GM23248 (cell line): ENCODE measurements at regions not wholly inside any gene's neighbourhood (a gene's known extent, or its start where the extent isn't known, plus 50 kb on each side); places are given as distances from the start of the nearest gene placed in this dataset.

Experiments used
- DNase-seq: peaks from one replicate; pipeline ENCODE4 v3.0.0-alpha.2; 2015
- H2AFZ ChIP-seq: fragments of 200-600 bp; sonication (generic); 2 replicates; pipeline ENCODE4 v1.6.1; 2016; ENCODE audit warnings: antibody characterized with exemption
- H3F3A ChIP-seq: fragments of 200-600 bp; sonication (generic); 2 replicates; pipeline ENCODE4 v1.6.1; 2016; ENCODE audit warnings: mild to moderate bottlenecking, antibody characterized with exemption, mixed run types; ENCODE audit not compliant: insufficient read depth
- H3K27ac ChIP-seq: fragments of 200-600 bp; sonication (generic); 2 replicates; pipeline ENCODE4 v1.5.1; 2016; ENCODE audit warnings: mild to moderate bottlenecking
- H3K27me3 ChIP-seq: fragments of 200-600 bp; sonication (generic); replicated peaks from 2 replicates; pipeline ENCODE4 v1.6.1; 2016; ENCODE audit warnings: mild to moderate bottlenecking; ENCODE audit not compliant: insufficient read depth
- H3K36me3 ChIP-seq: fragments of 200-600 bp; sonication (generic); 2 replicates; pipeline ENCODE4 v1.6.1; 2016; ENCODE audit warnings: low read depth, mild to moderate bottlenecking
- H3K4me1 ChIP-seq: fragments of 200-600 bp; sonication (generic); 2 replicates; pipeline ENCODE4 v1.6.1; 2016; ENCODE audit warnings: mild to moderate bottlenecking; ENCODE audit not compliant: insufficient read depth
- H3K4me2 ChIP-seq: fragments of 200-600 bp; sonication (generic); one replicate; pipeline ENCODE4 v1.6.1; 2016; ENCODE audit warnings: mild to moderate bottlenecking; ENCODE audit not compliant: unreplicated experiment
- H3K4me3 ChIP-seq: fragments of 200-600 bp; sonication (generic); 2 replicates; pipeline ENCODE4 v1.5.1; 2016; ENCODE audit warnings: mild to moderate bottlenecking
- H3K79me2 ChIP-seq: fragments of 200-600 bp; sonication (generic); 2 replicates; pipeline ENCODE4 v1.6.1; 2016; ENCODE audit warnings: mild to moderate bottlenecking; ENCODE audit not compliant: insufficient read depth
- H3K9ac ChIP-seq: fragments of 200-600 bp; sonication (generic); 2 replicates; pipeline ENCODE4 v1.6.1; 2016; ENCODE audit warnings: mild to moderate bottlenecking
- H3K9me2 ChIP-seq: fragments of 200-600 bp; sonication (generic); 2 replicates; pipeline ENCODE4 v1.6.1; 2016; ENCODE audit warnings: mixed run types, mild to moderate bottlenecking, moderate library complexity; ENCODE audit not compliant: insufficient read depth
- H3K9me3 ChIP-seq: fragments of 200-600 bp; sonication (generic); one replicate; pipeline ENCODE4 v1.6.1; 2017; ENCODE audit warnings: low read depth
- H4K20me1 ChIP-seq: fragments of 200-600 bp; sonication (generic); 2 replicates; pipeline ENCODE4 v1.6.0; 2016; ENCODE audit not compliant: insufficient read depth
- EZH2 ChIP-seq: fragments of 200-600 bp; sonication (generic); IDR thresholded peaks from 2 replicates; pipeline ENCODE4 v1.6.1; 2018; ENCODE audit warnings: antibody characterized with exemption, mild to moderate bottlenecking; ENCODE audit not compliant: insufficient read depth, poor library complexity, severe bottlenecking
- EZH2phosphoT487 ChIP-seq: fragments of 200-600 bp; sonication (generic); IDR thresholded peaks from 2 replicates; pipeline ENCODE4 v1.6.1; 2018; ENCODE audit warnings: antibody characterized with exemption, moderate library complexity, mild to moderate bottlenecking, low read depth; ENCODE audit not compliant: insufficient read depth
- WGBS, 2 experiments: methylation state at CpG; one replicate each; pipeline ENCODE4 v1.1.6; 2015 to 2017; ENCODE audit warnings: low lambda C conversion rate in 2 of 2, low coverage in 1 of 2; ENCODE audit errors: missing lambda C conversion rate in 2 of 2; 5-methylcytosine and 5-hydroxymethylcytosine counted together
- in situ Hi-C: fragments of 300-500 bp; cut with MboI; formaldehyde crosslinking; loops from 2 replicates; pipeline ENCODE4 v1.15.0; 2020

DNA sequence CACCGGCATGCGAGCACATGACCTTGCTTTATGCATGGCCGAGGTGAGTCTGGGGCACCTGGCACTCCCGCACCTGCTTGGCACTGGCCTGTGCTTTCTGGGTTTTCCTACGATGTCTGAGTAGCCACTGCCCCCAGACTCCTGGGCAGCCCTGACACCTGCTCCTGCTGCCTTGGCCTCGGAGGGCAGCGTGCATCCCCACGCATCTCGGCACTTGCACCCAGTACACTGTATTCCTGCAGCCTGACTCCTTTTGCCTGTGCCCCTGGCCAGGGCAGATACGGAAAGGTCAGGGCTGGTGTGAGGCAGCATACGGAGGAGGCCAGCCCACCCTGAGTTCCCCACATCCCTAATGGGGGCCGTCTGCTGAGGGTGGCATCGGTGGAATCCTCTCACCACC, 340.6 kb downstream of the TEX29 start:
- Histone ChIP-seq H3K9me2 (no peaks in the 10 kb centered on the region), H4K20me1 (no peaks in the 10 kb centered on the region), H2AFZ (no peak overlapping the region), H3K9ac (no peak overlapping the region), H3K79me2 (no peaks in the 10 kb centered on the region), H3K4me3 (no peak overlapping the region), H3F3A (no peaks in the 10 kb centered on the region), H3K9me3 (no peaks in the 10 kb centered on the region), H3K4me1 (no peaks in the 10 kb centered on the region), H3K36me3 (no peaks in the 10 kb centered on the region), H3K27me3 (no peaks in the 10 kb centered on the region), H3K27ac (no peak overlapping the region), H3K4me2 (no peak overlapping the region)
- no peak for DNase-seq
- WGBS, 2 experiments: 47 to 62% methylated on average over 13 of the region's 13 CpGs
- TF ChIP-seq EZH2phosphoT487 (no peak), EZH2 (no peak)
- in situ Hi-C loops: no loop called here

DNA sequence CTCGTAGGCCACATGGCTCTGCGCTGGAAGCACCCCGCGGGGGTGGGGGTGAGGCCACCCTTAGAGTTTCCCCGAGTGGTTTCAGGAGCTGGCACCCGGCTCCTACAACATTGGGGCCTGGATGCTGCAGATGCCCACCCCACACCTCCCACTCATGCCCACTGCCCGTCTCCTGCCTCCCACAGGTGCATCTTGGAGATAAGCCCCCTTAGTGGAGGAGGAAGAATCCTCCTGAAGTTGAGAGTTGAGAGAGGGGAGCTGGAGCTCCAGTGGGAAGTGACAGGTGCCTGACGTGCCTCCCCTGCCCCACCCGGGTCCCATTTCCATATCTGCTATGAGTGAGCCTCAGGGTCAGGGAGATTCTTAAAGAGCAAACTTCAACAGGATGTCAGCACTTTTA, 341.3 kb downstream of the TEX29 start:
- Histone ChIP-seq H4K20me1 (no peaks in the 10 kb centered on the region), H3K9ac (no peak overlapping the region), H3K36me3 (no peaks in the 10 kb centered on the region), H3K27ac (no peak overlapping the region), H3K9me2 (no peaks in the 10 kb centered on the region), H3K9me3 (no peaks in the 10 kb centered on the region), H3K79me2 (no peaks in the 10 kb centered on the region), H3K4me2 (no peak overlapping the region), H2AFZ (no peak overlapping the region), H3F3A (no peaks in the 10 kb centered on the region), H3K4me3 (no peak overlapping the region), H3K27me3 (no peaks in the 10 kb centered on the region), H3K4me1 (no peaks in the 10 kb centered on the region)
- WGBS, 2 experiments: 44 to 52% methylated on average over 8 to 9 of the region's 9 CpGs
- no peak for DNase-seq
- TF ChIP-seq EZH2 (no peak), EZH2phosphoT487 (no peak)
- in situ Hi-C loops: no loop called here

DNA sequence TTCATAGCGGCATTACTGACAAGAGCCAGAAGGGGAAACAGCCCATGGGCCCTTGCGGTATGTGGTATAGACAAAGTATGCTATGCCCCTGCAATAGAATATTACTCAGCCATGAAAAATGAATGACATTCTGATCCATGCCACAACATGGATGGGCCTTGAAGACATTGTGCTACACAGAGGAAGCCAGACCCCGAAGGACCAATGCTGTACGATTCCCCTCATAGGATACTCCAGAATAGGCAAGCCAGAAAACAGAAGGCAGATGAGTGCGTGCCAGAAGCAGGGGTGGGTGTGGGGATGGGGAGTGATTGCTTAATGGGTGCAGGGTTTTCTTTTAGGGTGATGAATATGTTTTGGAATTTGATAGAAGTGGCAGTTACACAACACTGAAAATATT, 342.0 kb downstream of the TEX29 start:
- Histone ChIP-seq H3K36me3 (no peaks in the 10 kb centered on the region), H3K9me3 (no peaks in the 10 kb centered on the region), H3K4me1 (no peaks in the 10 kb centered on the region), H2AFZ (no peak overlapping the region), H3K4me2 (no peak overlapping the region), H3K9ac (no peak overlapping the region), H4K20me1 (no peaks in the 10 kb centered on the region), H3K9me2 (no peaks in the 10 kb centered on the region), H3K27ac (no peak overlapping the region), H3K4me3 (no peak overlapping the region), H3K79me2 (no peaks in the 10 kb centered on the region), H3F3A (no peaks in the 10 kb centered on the region), H3K27me3 (no peaks in the 10 kb centered on the region)
- in situ Hi-C loops: no loop called here
- WGBS, 2 experiments: 35 to 41% methylated on average over 5 of the region's 5 CpGs
- DNase-seq: no peak
- no peak for TF ChIP-seq EZH2phosphoT487
- TF ChIP-seq EZH2: no peak

DNA sequence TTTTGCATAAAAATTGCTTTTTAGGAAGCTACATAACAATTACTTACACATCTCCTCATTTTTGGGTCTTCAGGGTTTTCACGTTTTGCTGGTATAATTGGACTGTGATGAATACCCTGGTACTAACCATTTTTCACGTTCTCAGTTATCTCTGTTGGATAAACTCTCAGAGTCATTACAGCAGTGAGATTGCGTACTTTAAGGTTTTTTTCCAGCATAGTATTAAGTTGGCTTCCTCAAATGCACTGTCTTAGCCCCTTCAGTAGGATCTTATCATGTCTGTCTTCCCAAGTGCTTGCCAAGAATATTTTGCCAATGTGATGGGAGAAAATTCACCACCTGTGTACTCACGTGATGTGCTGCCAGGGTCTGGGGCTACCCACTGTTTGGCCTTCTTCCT, 342.5 kb downstream of the TEX29 start:
- WGBS, 2 experiments: 19% methylated on average over 4 of the region's 4 CpGs
- no peak overlapping the region for H3K4me3 ChIP-seq
- no peaks in the 10 kb centered on the region for H4K20me1 ChIP-seq
- no peaks in the 10 kb centered on the region for H3F3A ChIP-seq
- no peak overlapping the region for H3K4me2 ChIP-seq
- no peak overlapping the region for H3K9ac ChIP-seq
- H3K79me2 ChIP-seq: no peaks in the 10 kb centered on the region
- H3K9me2 ChIP-seq: no peaks in the 10 kb centered on the region
- H3K27me3 ChIP-seq: no peaks in the 10 kb centered on the region
- TF ChIP-seq EZH2 (no peak), EZH2phosphoT487 (no peak)
- no peaks in the 10 kb centered on the region for H3K36me3 ChIP-seq
- in situ Hi-C loops: no loop called here
- H2AFZ ChIP-seq: no peak overlapping the region
- DNase-seq: no peak
- H3K27ac ChIP-seq: no peak overlapping the region
- no peaks in the 10 kb centered on the region for H3K9me3 ChIP-seq
- H3K4me1 ChIP-seq: no peaks in the 10 kb centered on the region

DNA sequence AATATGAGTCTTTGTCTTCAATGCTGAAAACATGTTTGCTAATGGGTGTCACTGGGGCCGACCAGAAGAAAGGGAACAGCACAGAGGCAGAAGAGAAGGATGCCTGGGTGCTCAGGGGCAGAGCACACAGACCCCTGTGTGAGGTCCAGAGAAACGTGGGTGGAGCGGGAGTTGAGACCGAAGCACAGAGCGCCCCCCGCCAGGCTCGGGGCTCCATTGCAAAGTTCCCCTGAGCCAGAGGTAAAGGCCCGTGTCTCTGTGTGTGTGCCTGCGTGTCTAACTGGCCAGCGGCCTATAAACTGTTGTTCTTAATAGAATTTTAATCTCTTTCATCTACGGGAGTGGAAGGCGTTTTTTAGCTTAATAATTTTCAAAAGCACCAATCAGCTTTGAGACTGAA, 343.1 kb downstream of the TEX29 start:
- no peaks in the 10 kb centered on the region for H3K36me3 ChIP-seq
- WGBS, 2 experiments: 24 to 33% methylated on average over 12 of the region's 12 CpGs
- in situ Hi-C loops: no loop called here

More for the DNA sequence above, 343.1 kb downstream of the TEX29 start:
- Histone ChIP-seq H3K9me2 (no peaks in the 10 kb centered on the region), H3K27me3 (no peaks in the 10 kb centered on the region), H3F3A (no peaks in the 10 kb centered on the region), H3K4me1 (no peaks in the 10 kb centered on the region), H3K27ac (no peak overlapping the region), H3K4me3 (no peak overlapping the region), H2AFZ (no peak overlapping the region), H3K4me2 (no peak overlapping the region), H3K9ac (no peak overlapping the region), H3K79me2 (no peaks in the 10 kb centered on the region), H4K20me1 (no peaks in the 10 kb centered on the region), H3K9me3 (no peaks in the 10 kb centered on the region)
- DNase-seq: no peak
- no peak for TF ChIP-seq EZH2phosphoT487
- no peak for TF ChIP-seq EZH2
